ENCODE measurements at regions not wholly inside any gene's neighbourhood (a gene's known extent, or its start where the extent isn't known, plus 50 kb on each side); places are given as distances from the start of the nearest gene placed in this dataset.

DNA sequence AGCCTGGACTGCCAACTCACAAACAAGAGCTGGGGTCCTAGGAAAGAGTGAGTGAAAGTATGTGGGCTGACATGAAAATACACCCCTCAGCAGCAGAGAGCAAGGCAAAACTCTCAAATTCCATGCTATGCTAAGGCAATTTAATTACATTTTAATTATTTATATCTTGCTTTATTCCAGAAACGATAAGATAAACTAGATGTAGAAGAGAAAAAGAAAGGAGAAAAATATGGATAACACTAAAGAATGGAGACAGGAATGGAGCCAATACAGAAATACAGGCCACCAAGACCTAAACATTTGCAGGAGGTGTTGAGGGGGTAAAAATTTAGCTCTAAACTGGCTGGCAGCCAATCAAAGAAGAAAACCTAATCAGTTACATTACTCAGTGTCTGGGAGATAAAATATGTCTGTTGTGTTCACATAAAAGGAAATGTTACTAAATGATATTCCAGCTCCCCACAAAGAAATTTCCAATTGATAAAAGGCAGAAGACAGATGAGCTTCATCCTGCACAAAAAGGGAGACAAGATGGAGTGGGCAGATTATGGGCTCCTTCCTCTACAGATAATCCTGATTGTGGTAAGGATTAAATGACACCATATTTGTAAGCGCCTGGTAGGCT lies 223.5 kb upstream of the BLID start:
- TF ChIP-seq, protein P1, sequence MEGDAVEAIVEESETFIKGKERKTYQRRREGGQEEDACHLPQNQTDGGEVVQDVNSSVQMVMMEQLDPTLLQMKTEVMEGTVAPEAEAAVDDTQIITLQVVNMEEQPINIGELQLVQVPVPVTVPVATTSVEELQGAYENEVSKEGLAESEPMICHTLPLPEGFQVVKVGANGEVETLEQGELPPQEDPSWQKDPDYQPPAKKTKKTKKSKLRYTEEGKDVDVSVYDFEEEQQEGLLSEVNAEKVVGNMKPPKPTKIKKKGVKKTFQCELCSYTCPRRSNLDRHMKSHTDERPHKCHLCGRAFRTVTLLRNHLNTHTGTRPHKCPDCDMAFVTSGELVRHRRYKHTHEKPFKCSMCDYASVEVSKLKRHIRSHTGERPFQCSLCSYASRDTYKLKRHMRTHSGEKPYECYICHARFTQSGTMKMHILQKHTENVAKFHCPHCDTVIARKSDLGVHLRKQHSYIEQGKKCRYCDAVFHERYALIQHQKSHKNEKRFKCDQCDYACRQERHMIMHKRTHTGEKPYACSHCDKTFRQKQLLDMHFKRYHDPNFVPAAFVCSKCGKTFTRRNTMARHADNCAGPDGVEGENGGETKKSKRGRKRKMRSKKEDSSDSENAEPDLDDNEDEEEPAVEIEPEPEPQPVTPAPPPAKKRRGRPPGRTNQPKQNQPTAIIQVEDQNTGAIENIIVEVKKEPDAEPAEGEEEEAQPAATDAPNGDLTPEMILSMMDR (IDR thresholded peaks at IDR 0.05), result no peak
- Histone ChIP-seq H3K36me3 (ENCODE audit: control insufficient read depth, insufficient read depth, low read length) (no peaks in the 10 kb centered on the region), H3K4me3 (ENCODE audit: low read length) (no peak overlapping the region), H3K4me1 (ENCODE audit: control insufficient read depth, insufficient read depth, low read length) (no peaks in the 10 kb centered on the region), H3K27ac (ENCODE audit: low read length) (no peak overlapping the region), H3K9me3 (ENCODE audit: control insufficient read depth, insufficient read depth, low read length) (no peaks in the 10 kb centered on the region), H3K27me3 (ENCODE audit: control insufficient read depth, insufficient read depth, low read length) (no peaks in the 10 kb centered on the region)
- H3K9me3 Mint-ChIP-seq, result no peaks in the 10 kb centered on the region
- no peaks in the 10 kb centered on the region for H3K4me1 Mint-ChIP-seq
- H3K36me3 Mint-ChIP-seq, result no peaks in the 10 kb centered on the region
- DNase-seq (no peak), ATAC-seq (no peak)
- 70% methylated on average over 2 of the region's 2 CpGs for WGBS (ENCODE audit: insufficient coverage)
- H3K27ac Mint-ChIP-seq, result no peak overlapping the region
- intact Hi-C loops (cut with micrococcal nuclease), result no loop called here
- H3K4me3 Mint-ChIP-seq, result no peak overlapping the region
- peaks cover 3 to 15% of the 10 kb centered on the region in 2 donors for H3K27me3 Mint-ChIP-seq (ENCODE audit: low read depth in 2 of 2)

DNA sequence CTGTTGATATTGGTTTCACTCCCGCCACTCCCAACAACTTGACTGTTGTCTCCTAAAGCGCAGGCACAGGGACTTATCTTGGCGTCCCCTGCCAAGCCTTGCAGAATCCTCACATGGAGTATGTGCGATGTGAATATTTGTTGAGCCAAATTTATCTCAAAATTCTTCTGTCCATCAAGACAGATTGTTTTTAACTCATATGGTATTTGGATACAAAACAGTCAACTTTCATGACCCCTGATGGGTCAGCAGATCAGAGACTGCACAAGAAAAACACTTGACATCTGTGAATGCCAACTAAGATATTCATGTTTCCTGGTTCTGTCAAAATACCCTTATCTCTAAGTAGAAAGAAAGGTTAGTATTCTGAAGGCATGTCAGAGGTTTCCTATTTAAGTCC lies 221.7 kb upstream of the BLID start:
- H3K27ac ChIP-seq (ENCODE audit: low read length), result no peak overlapping the region
- Mint-ChIP-seq H3K4me1 (no peaks in the 10 kb centered on the region), H3K27ac (no peak overlapping the region), H3K27me3 (ENCODE audit: low read depth in 2 of 2) (peaks cover 7 to 15% of the 10 kb centered on the region in 2 donors), H3K4me3 (no peak overlapping the region), H3K36me3 (no peaks in the 10 kb centered on the region), H3K9me3 (no peaks in the 10 kb centered on the region)
- H3K4me3 ChIP-seq (ENCODE audit: low read length), result no peak overlapping the region
- WGBS (ENCODE audit: insufficient coverage), result 77% methylated on average over 4 of the region's 4 CpGs
- no peaks in the 10 kb centered on the region for H3K36me3 ChIP-seq (ENCODE audit: control insufficient read depth, insufficient read depth, low read length)
- TF ChIP-seq, protein P1 (IDR thresholded peaks at IDR 0.05), result no peak
- ATAC-seq (no peak), DNase-seq (no peak)
- no peaks in the 10 kb centered on the region for H3K9me3 ChIP-seq (ENCODE audit: control insufficient read depth, insufficient read depth, low read length)
- no peaks in the 10 kb centered on the region for H3K27me3 ChIP-seq (ENCODE audit: control insufficient read depth, insufficient read depth, low read length)
- no peaks in the 10 kb centered on the region for H3K4me1 ChIP-seq (ENCODE audit: control insufficient read depth, insufficient read depth, low read length)
- intact Hi-C loops (cut with micrococcal nuclease), result no loop called here

DNA sequence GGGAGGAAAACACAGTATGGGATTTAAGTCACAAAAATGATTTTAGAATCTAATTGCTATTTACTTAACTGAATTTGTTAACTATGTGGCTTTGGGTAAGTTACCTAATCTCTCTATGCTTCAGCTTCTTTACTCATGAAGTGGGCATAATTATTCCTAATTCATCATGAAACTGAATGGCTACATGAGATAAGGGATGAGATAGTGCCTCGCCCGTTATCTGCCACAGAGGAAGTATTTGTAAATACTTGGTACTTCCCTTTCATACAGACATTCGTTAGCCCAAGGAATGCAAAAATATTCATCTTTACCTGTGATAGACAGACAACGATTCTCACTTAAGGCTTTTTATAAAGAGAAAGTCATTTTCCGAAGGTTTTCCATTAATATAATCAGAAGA lies 221.2 kb upstream of the BLID start:
- intact Hi-C loops (cut with micrococcal nuclease), result no loop called here
- WGBS (ENCODE audit: insufficient coverage), result 69% methylated on average over 4 of the region's 5 CpGs
- Mint-ChIP-seq H3K27ac (no peak overlapping the region), H3K9me3 (no peaks in the 10 kb centered on the region), H3K4me3 (no peak overlapping the region), H3K36me3 (no peaks in the 10 kb centered on the region), H3K4me1 (no peaks in the 10 kb centered on the region), H3K27me3 (ENCODE audit: low read depth in 2 of 2) (peaks cover 7 to 15% of the 10 kb centered on the region in 2 donors)
- Histone ChIP-seq H3K9me3 (ENCODE audit: control insufficient read depth, insufficient read depth, low read length) (no peaks in the 10 kb centered on the region), H3K4me1 (ENCODE audit: control insufficient read depth, insufficient read depth, low read length) (no peaks in the 10 kb centered on the region), H3K27me3 (ENCODE audit: control insufficient read depth, insufficient read depth, low read length) (no peaks in the 10 kb centered on the region), H3K4me3 (ENCODE audit: low read length) (no peak overlapping the region), H3K27ac (ENCODE audit: low read length) (no peak overlapping the region), H3K36me3 (ENCODE audit: control insufficient read depth, insufficient read depth, low read length) (no peaks in the 10 kb centered on the region)
- TF ChIP-seq, protein P1 (IDR thresholded peaks at IDR 0.05), result no peak
- ATAC-seq (no peak), DNase-seq (no peak)

DNA sequence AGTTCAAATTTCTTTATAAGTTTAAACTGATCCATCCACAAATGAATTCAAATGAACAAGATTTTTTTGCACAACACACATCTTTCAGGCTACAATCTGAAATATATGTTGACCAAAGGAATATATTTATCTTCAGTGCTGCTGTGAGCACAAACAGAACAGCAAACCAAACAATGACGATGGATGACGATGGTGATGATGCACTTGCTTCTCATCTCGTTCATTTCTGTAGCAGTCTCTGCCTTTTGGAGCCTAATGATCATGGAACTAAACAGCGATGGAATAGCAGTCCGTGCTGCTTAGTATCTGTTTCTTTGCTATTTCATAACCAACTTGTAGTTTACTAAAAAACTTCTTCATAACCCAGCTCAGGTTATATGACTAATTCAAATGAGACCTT lies 220.7 kb upstream of the BLID start:
- H3K27ac Mint-ChIP-seq, result no peak overlapping the region
- peaks cover 7 to 15% of the 10 kb centered on the region in 2 donors for H3K27me3 Mint-ChIP-seq (ENCODE audit: low read depth in 2 of 2)
- Histone ChIP-seq H3K27ac (ENCODE audit: low read length) (no peak overlapping the region), H3K4me1 (ENCODE audit: control insufficient read depth, insufficient read depth, low read length) (no peaks in the 10 kb centered on the region), H3K36me3 (ENCODE audit: control insufficient read depth, insufficient read depth, low read length) (no peaks in the 10 kb centered on the region), H3K27me3 (ENCODE audit: control insufficient read depth, insufficient read depth, low read length) (no peaks in the 10 kb centered on the region), H3K4me3 (ENCODE audit: low read length) (no peak overlapping the region), H3K9me3 (ENCODE audit: control insufficient read depth, insufficient read depth, low read length) (no peaks in the 10 kb centered on the region)
- H3K4me1 Mint-ChIP-seq, result no peaks in the 10 kb centered on the region
- DNase-seq, result no peak
- no peaks in the 10 kb centered on the region for H3K9me3 Mint-ChIP-seq
- no peaks in the 10 kb centered on the region for H3K36me3 Mint-ChIP-seq
- TF ChIP-seq, protein P1 (IDR thresholded peaks at IDR 0.05), result no peak
- WGBS (ENCODE audit: insufficient coverage), result 92% methylated on average over 5 of the region's 5 CpGs
- H3K4me3 Mint-ChIP-seq, result no peak overlapping the region
- no peak for ATAC-seq
- intact Hi-C loops (cut with micrococcal nuclease), result no loop called here

Data from natural killer cell (primary cell).